HG03439 (cell line): ENCODE measurements at regions not wholly inside any gene's neighbourhood (a gene's known extent, or its start where the extent isn't known, plus 50 kb on each side); places are given as distances from the start of the nearest gene placed in this dataset.

Source experiments
- ATAC-seq: cut with Tn5 transposase; IDR thresholded peaks from one replicate; pipeline ENCODE4 v1.9.1; 2021; ENCODE audit warnings: mild to moderate bottlenecking, moderate library complexity; ENCODE audit not compliant: unreplicated experiment

DNA sequence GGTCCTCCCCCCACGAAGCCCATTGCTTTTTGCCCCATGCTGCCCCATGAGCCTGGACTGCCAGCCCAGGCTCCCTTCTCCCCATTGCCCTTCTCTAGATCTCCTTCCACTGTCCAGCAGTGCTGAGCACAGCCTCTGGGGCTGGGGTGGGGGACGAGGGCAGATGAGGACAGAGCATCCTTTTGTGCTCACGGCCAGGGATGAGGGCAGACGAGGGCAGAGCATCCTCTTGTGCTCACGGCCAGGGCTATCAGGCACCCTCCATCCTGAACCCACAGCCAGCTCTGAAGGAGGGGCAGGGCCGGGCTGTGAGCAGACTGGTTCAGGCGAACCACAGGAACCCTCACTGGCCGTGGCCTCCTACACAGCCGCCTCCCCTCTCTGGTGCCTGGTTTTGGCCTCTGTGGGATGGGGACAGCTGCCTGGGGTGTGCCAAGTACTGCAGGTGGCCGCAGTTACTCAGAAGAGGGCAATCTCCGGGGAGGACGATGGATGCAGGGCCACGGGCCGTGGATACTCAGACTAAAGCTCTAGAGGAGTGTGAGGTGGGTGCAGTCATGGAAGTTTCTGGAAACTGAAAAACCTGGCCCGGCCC lies 1258.8 kb downstream of the BRD1 start:
- no peak for ATAC-seq

DNA sequence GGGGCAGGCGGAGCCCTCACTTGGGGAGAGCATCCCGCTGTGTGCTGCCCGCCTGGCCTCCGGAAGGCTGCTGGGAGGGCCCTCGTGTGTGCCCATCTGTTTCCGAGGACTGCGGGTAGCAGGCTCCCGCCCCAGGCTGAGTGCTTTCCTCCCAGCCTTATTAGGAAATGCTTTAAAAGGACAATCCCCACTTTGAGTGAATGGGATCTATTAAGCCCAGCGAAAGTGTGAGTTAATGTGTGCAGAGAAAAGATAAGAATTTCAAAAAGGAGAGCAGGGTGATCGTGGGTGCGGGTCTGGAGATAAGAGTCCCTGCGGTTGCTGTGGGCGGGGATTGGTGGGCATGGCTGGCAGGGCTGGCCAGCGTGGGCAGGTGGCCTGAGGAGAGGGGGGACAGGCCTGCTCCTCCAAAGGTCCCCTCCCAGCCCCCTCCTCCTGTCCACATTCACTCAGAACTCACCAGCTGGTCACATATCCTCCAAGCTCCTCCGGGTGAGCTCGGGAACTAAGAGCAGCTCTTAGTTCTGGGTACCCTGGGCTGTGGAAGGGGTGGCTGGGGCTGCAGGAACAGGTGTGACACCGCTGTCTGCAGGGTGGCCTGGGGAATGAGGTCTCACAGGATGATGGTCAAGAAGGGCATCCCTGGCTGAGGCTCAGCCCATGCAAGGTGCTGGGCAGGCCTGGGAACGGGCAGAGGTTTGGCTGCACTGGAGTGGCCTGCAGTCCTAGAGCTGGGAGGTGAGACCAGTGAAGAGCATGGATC lies 1260.3 kb downstream of the BRD1 start:
- ATAC-seq = no peak

DNA sequence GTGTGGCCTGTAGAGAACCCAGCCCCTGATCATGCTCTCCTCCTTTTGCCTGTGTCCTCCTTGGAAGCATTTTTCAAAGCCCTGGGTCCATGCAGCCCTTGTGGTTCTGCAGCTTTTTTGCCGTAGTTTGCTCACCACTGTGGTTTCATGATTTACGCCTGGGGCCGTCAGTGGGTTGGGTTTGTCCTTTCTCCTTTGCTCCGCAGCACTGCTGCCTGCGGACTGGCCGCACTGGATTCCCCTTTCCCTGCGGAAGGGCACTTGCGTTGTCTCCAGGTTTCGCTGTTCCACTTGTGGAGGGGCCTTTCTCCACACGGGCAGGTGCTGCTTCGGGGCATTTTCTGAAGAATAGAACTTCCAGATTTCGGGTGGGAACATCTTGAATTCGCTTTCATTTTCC lies 1260.9 kb downstream of the BRD1 start:
- no peak for ATAC-seq

DNA sequence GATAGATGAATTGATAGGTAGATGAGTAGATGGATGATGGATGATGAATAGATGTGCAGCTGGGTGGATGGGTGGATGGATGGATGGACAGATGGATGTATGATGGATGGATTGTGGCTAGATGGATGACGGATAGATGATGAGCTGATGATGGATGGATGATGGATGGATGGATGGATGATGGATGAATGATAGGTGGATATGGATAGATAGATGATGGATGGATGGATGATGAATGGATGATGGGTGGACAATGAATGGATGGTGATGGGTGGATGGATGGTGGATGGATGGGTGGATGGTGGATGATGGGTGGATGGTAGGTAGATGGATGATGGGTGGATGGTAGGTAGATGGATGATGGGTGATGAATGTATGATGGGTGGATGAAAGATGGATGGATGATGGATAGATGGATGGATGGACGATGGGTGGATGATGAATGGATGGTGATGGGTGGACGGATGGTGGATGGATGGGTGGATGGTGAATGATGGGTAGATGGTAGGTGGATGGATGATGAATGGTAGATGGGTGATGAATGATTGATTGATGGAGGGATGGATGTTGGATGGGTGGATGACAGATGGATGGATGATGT lies 1261.7 kb downstream of the BRD1 start:
- ATAC-seq = no peak

DNA sequence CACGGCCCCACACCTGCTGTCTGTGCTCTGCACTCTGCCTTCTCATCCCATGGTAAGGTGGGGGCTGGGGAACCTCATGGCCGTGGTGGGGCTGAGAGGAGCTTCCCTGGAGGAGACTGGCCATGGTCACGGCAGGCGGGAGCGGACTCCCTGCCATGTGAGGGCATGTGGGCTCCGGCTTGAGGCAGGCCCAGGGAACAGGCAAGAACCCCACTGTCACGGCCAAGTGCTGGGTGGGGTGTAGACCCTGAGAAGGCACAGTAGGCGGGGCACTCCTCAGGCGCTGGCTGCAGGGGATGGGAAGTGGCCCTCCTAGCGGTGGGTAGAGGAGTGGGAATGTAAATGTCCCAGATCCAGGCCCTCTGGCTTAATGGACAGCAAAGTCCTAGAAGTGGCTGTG lies 1262.7 kb downstream of the BRD1 start:
- ATAC-seq = no peak

DNA sequence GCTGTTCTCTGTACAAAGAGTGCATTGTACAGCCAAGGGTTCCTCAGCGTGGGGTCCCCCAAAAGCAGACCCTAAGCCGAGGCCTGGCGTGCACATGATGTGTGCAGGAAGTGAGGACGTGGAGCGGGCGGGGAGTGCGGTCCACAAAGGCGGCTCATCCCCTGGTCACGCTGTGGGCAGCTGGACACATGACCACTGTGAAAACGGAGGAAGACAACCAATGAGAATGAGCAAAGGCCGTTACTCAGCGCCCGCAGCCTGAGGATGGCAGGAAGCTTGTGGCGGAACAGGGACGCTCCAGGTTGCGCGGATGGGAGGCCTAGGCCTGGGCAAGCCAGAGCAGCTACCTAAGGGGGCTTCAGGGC lies 1263.7 kb downstream of the BRD1 start:
- ATAC-seq = no peak

DNA sequence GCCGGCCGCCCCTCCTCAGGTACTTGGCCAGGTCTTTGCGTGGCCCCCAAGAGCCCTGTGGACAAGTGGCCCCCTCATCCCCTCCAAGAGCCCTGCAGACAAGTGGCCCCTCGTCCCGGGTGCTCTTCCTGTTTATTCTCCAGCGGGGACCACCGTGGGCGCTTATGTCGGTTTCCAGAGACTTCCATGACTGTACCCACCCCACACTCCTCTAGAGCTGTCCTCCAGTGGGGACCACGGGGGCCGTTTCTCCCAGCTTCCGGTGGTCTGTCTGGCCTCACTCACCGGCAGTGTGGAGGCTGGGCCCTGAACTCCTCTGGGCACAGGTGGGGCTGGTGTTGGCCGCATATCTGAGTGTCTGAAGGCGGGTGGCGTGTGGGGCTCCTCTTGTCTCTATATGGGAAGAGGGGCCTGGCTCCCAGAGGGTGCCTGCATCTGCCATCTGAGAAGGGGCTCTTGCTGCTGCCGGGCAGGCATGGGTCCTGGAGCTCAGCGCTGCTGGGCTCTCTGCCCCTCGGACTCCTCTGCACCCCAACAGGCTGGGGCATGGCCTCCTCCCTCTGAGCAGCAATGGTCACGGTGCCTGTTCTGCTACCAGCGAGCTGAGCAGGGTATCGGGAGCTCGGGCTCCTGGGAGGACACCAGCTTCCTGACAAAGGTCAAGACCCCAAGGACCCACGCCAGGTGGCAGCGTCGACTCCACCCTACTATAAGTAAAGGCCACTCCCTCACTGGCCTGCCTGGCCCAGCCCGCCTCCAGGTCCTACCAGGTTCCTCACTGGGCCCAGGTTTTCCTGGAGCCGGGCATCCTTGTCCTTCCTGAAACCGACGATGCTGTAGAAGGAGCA lies 1264.3 kb downstream of the BRD1 start:
- no peak for ATAC-seq

DNA sequence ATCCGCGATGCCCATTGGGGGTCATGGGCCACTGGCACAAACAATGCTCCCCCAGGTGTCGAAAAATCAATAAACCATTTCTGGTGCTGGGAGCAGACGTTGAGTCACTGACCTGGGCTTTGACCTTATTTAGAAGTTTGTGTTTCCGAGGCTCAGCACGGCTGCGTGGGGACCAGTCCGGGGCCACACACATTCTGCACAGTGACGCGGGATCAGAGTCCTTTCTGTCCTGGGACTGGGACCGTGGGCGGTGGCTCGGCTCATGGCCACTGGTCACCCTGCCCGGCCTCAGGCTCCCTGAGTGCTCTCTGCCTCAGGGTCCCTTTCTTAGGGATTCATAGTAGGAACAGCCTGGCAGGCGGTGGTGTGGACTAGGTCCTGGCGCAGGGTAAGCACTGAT lies 1266.0 kb downstream of the BRD1 start:
- no peak for ATAC-seq

DNA sequence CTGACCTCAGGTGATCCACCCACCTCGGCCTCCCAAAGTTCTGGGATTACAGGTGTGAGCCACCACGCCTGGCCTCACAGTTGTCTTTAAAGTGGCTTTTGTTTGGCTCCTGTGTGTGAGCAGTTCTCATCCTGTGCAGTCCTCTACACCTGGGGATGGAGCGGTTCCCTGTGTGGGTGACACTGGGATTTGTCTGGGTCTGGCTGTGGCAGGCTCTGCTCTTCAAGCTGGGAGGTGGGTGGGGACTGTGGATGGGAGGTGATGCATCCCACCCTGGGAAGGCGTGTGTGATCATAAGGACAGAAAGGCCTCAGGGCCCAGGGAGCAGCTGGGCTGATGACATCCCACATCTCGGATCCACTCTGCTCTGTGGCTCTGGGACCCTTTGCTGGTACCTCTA lies 1266.8 kb downstream of the BRD1 start:
- no peak for ATAC-seq

DNA sequence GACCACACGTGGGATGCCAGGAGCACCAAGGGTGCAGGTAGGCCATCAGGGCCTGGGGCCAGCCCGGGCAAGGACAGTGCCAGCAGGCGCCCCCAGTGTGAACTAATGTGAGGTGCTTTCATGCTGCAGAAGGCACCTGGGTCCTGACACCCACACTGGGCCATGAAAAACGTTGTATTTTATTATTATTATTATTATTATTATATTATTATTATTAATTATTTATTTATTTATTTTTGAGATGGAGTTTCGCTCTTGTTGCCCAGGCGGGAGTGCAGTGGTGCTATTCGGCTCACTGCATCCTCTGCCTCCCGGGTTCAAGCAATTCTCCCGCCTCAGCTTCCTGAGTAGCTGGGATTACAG lies 1267.3 kb downstream of the BRD1 start:
- ATAC-seq = no peak

DNA sequence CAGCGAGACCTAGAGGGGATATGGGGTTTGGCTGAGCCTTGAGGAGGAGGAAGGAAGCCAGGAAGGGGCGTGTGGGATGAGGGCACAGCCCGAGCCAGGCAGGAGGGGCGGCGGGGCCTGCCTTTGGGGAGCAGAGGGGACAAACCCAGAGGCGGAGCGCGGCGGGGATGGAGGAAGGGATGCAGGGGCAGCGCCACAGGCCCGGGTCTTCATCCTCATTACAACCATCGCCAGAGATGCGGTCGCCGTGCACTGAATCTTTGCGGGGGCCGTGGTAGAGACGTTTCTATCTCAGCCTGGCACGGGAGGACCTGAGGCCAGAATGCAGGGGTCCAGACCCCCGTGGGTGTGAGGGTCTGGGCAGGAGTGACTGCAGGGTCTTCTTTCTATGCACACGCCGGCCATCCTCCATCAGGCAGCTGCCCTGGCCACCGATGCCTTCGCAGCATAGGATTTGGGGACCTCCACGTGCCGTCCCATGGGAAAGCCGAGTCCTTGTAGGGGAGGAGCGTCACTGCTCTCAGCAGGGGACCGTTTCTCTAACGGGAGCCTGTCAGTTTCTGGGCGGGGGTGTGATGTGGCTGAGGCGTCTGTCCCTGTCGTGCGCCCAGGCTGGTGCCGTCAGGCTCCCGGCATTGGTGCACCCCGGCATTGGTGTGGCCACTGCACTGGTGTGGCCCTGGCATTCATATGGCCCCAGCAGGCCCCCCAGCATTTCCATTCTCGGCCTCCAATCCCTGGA lies 1267.9 kb downstream of the BRD1 start:
- ATAC-seq = no peak

DNA sequence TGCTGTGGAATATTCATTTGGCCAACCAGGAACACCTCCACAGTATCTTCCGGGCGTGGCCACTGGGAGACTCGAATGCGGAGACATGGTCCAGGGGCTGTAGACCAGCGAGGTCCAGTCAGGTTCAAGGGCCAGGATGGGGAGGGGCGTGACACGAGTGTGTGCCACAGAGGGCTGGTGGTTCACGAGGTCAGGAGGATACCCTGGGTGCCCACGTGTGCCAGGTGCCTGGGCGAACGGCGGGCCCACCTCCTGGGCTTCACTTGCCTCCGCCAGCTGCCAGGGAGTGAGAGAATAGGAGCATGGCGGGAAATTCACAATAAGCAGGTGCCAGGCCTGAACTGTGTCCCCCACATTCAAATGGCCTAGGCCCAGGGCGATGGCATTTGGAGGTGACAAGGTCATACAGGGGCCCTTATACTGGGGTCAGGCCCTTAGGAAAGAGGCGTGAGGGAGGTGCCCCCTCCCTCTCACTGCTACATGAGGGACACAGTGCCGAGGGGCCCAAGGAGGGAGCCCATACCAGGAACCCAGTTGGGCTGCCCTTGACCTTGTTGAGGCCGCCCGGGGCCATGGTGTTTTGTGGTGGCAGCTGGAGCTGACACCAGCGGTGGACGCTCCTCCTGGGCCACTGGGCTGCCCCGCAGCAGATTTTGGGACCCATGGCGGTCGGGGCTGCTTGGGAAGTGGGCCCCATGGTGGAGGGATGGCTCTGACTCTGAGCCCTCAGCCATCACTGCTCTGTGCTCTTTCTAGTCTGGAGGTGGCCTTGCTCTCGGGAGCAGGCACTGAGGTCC lies 1268.9 kb downstream of the BRD1 start:
- ATAC-seq = no peak

DNA sequence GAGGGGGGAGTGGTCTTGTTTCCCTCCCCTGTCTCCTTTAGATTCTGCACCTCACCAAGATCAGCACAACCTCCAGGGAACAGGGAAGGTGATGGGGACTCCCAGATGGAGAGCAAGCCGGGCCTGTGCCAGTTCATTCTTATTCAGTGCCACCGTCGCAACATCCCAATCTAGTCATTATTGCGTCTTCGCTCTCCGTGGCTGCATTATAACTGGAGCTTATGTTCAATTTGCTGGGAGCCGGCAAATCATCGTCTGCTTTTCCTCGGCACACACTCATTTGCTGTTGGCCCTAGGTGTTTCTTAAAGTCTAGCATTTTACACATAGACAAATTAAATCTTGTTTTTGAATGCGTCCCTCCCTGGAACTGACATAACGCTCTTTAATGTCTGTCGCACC lies 1269.7 kb downstream of the BRD1 start:
- ATAC-seq = no peak

DNA sequence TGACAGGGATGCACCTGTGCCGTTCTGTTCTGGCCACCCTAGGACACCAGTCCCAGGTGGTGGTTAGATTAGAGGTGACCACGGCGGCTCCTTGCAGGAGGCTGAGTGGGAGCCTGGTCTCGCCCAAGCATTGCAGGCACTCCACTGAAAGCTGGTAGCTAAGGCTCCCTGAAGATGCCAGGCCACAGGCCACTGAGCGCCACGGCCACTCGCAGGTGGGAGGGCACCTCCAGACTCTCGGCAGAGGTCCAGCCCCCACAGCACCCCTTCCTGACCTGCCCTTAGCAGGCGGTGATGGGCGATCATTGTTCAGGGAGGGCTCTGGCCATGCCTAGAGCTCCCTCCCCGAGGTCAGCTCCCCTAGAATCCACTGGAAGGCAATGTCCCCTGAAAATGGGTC lies 1270.2 kb downstream of the BRD1 start:
- no peak for ATAC-seq

DNA sequence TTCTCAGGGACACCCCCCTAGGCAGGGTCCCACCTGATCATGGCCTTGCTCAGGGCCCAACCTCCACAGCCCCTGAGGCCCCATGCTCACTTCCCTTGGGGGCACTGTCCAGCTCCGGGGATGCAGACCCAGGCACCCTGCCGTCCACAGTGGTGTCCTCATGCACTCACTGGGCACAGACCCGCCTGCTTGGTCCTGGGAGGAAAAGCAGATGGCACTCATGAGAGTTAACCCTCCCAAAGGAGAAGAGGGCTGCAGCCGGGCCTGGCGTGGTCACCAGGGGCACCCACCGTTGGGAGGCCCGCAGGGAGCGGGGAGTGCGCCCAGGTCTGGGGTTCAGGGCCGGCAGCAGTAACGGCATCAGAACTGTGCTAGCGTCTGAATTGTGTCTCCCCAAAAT lies 1270.9 kb downstream of the BRD1 start:
- no peak for ATAC-seq

DNA sequence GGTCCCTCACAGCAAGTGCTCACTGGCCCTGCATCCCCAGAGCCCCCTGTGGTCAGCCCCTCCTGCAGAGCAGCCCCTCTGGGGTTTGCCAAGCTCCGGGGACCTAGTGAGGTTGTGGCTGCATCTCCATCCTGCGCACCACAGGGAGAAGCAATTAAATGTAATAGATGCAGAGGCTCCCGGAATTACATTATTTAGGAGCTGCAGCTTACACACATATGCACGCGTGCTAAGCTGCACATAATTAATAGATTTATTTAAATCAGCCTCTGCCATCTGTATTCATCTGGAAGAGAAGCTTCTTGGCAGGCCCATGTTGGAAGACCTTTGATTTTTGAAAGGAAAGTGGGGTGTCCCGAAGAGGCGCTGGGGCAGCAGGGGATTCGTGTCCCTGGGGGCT lies 1271.5 kb downstream of the BRD1 start:
- no peak for ATAC-seq

DNA sequence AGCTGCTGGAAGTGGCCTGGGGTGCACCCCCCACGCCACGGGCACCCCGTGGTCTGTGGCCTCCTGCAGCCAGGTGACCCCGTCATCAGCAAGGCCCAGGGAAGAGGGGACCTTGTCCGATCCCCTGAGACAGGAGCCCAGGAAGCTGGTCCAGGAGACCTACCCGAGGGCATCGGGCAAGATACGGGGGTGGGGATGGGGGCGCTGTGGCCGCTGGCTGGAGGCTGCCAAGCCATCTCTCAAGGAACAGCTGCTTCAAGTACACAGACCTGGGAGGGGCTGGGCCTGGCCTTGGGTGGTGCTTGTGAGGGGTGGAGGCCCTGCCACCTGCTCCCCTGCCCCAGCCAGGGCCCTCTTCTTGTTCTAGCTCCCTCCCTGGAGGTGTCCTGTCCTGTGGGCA lies 1272.1 kb downstream of the BRD1 start:
- ATAC-seq = no peak

DNA sequence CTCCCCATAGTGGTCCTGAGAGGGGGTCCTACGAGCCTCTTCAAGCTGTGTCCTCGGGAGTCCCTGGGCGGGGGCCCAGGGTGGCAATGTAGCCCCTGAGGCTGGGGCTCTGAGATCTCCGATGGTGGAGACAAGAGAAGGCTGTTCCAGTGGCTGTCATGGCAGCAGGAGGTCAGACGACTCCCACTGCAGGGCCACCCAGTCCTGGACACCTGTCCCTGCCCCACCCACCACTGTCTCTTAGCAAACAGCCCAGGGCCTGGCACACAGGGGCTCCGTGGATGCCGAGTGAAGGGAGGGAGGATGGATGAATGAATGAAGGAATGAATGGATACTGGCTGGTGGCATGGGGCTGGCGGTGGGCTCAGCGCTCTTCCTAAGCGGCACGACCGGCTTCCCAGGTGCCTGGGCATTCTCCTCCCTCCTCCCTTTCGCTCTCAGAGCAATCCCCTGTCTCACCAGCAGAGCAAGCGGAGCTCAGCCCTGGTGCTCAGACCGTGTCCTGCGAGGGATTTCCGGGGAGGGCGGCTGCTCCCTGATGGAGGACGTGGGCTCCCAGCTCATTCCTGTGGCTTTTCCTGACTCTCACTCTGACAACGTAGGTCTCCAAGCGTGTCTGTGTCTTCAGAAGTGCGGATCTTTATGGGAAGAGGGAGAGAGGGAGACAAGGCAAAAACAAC lies 1272.6 kb downstream of the BRD1 start:
- no peak for ATAC-seq

DNA sequence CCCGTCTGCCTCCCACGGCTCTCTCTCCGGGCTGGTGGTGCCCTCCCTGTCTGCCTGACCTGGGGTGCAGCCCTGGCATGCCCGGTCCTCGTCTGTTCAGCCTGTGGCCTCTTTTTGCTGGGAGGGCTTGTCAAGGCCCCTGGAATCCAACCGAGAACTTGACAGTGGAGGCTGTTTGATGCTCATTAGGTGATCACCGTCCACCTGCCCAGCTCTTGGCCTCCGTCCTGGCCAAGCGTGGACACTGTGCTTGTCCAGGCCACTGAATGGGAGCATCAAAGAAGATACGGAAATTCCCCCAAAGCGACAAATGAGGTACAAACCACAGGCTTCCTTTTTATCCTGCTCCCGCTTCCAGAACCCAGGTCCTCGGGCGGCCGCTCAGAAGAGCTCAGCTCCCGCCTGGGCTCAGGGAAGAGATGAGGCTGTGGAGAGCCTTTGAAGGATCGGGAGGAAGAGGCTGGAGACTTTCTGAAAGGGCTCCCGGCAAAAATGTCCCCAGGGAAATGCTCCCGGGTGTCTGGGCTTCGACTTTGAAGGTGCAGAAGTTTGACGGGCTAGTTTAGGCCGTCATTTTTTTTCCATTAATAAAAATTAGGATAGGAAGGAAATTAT lies 1273.9 kb downstream of the BRD1 start:
- ATAC-seq = no peak
